ENCODE measurements at regions not wholly inside any gene's neighbourhood (a gene's known extent, or its start where the extent isn't known, plus 50 kb on each side); places are given as distances from the start of the nearest gene placed in this dataset.
A peak's percentile ranks its signal among the peaks of the same experiment; 100 is the strongest.

- no peak for TF ChIP-seq REST (IDR thresholded peaks at IDR 0.05)
- TF ChIP-seq FOXA2 (IDR thresholded peaks at IDR 0.05): no peak
Observed at GRCh38 chr2:16282511-16282910, 342.2 kb downstream of the MYCN start (continued).

- Histone ChIP-seq H3K27me3 (ENCODE audit: control insufficient read depth in 4 of 4, insufficient read depth in 4 of 4, low read length in 3 of 4) (no peaks in the 10 kb centered on the region), H3K27ac (ENCODE audit: low read depth in 1 of 2, low read length in 2 of 2) (no peak overlapping the region), H3K4me3 (ENCODE audit: low read depth in 1 of 3, low read length in 3 of 3) (no peak overlapping the region), H3K9ac (ENCODE audit: low read depth in 1 of 2, low read length in 2 of 2) (no peak overlapping the region), H3K4me1 (ENCODE audit: control insufficient read depth in 4 of 4, insufficient read depth in 4 of 4, low read length in 3 of 4) (no peaks in the 10 kb centered on the region), H3K36me3 (ENCODE audit: control insufficient read depth in 4 of 4, insufficient read depth in 3 of 4, low read depth in 1 of 4, low read length in 3 of 4) (no peaks in the 10 kb centered on the region), H3K9me3 (ENCODE audit: control insufficient read depth in 4 of 4, low read length in 3 of 4) (no peaks in the 10 kb centered on the region)
- WGBS: 70% methylated on average over 20 of the region's 20 CpGs
- TF ChIP-seq YY1 (IDR thresholded peaks at IDR 0.05) (no peak), RAD21 (IDR thresholded peaks at IDR 0.05) (peak; percentile 71 to 76), CTCF (IDR thresholded peaks at IDR 0.05; ENCODE audit: low read depth, low read length, missing input control) (peak; percentile 36)
- no peak for DNase-seq (ENCODE audit: low spot score)
Observed at GRCh38 chr2:16281451-16282335, 341.3 kb downstream of the MYCN start.

GRCh38 chr2:16280081-16280480 lies 339.7 kb downstream of the MYCN start:
- H3K9ac ChIP-seq (ENCODE audit: low read depth in 1 of 2, low read length in 2 of 2): no peak overlapping the region
- 91% methylated on average over 3 of the region's 3 CpGs for WGBS
- no peak overlapping the region for H3K27ac ChIP-seq (ENCODE audit: low read depth in 1 of 2, low read length in 2 of 2)
- no peaks in the 10 kb centered on the region for H3K27me3 ChIP-seq (ENCODE audit: control insufficient read depth in 4 of 4, insufficient read depth in 4 of 4, low read length in 3 of 4)
- TF ChIP-seq GABPA (IDR thresholded peaks at IDR 0.05 in 1 of 2, conservative IDR thresholded peaks at IDR 0.05 in 1 of 2): no peak
- TF ChIP-seq CTCF (IDR thresholded peaks at IDR 0.05; ENCODE audit: low read depth, low read length, missing input control): no peak
- no peak for TF ChIP-seq YY1 (IDR thresholded peaks at IDR 0.05)
- no peak for TF ChIP-seq NR2F2 (IDR thresholded peaks at IDR 0.05)
- no peak for TF ChIP-seq RXRA (IDR thresholded peaks at IDR 0.05)
- no peak for TF ChIP-seq EGR1 (IDR thresholded peaks at IDR 0.05; ENCODE audit: low read depth in 2 of 2)
- no peak for TF ChIP-seq REST (IDR thresholded peaks at IDR 0.05)
- TF ChIP-seq JUND (IDR thresholded peaks at IDR 0.05): no peak
- no peak for TF ChIP-seq FOXA1 (IDR thresholded peaks at IDR 0.05)
- TF ChIP-seq HNF4G (IDR thresholded peaks at IDR 0.05): no peak
- no peak for TF ChIP-seq RAD21 (IDR thresholded peaks at IDR 0.05)
- TF ChIP-seq MAX (IDR thresholded peaks at IDR 0.05): no peak
- no peaks in the 10 kb centered on the region for H3K9me3 ChIP-seq (ENCODE audit: control insufficient read depth in 4 of 4, low read length in 3 of 4)
- H3K4me1 ChIP-seq (ENCODE audit: control insufficient read depth in 4 of 4, insufficient read depth in 4 of 4, low read length in 3 of 4): no peaks in the 10 kb centered on the region
- no peak overlapping the region for H3K4me3 ChIP-seq (ENCODE audit: low read depth in 1 of 3, low read length in 3 of 3)
- no peak for DNase-seq (ENCODE audit: low spot score)
- H3K36me3 ChIP-seq (ENCODE audit: control insufficient read depth in 4 of 4, insufficient read depth in 3 of 4, low read depth in 1 of 4, low read length in 3 of 4): no peaks in the 10 kb centered on the region
